NCI-H82 (cell line): ENCODE measurements at regions not wholly inside any gene's neighbourhood (a gene's known extent, or its start where the extent isn't known, plus 50 kb on each side); places are given as distances from the start of the nearest gene placed in this dataset.
A peak's percentile ranks its signal among the peaks of the same experiment; 100 is the strongest.

Experiments
- DNase-seq: peaks from one replicate; lab custom pipeline; 2025; lab: John Stamatoyannopoulos, UW

GRCh38 chr14:101046071-101046470 lies 142.5 kb upstream of the RTL1 start:
- no peak for DNase-seq

- DNase-seq = no peak
Observed at GRCh38 chr14:101047326-101047725, 143.8 kb upstream of the RTL1 start.

- no peak for DNase-seq
Observed at GRCh38 chr14:101048766-101049165, 145.2 kb upstream of the RTL1 start.

GRCh38 chr14:101049511-101049910 lies 146.0 kb upstream of the RTL1 start:
- no peak for DNase-seq

GRCh38 chr14:101049942-101050341 lies 146.4 kb upstream of the RTL1 start:
- no peak for DNase-seq

- no peak for DNase-seq
Observed at GRCh38 chr14:101050901-101051490, 147.5 kb upstream of the RTL1 start.

GRCh38 chr14:101054671-101055070 lies 151.1 kb upstream of the RTL1 start:
- DNase-seq = no peak

- no peak for DNase-seq
Observed at GRCh38 chr14:101055106-101055662, 151.7 kb upstream of the RTL1 start.

- no peak for DNase-seq
Observed at GRCh38 chr14:101055776-101056374, 152.4 kb upstream of the RTL1 start.

GRCh38 chr14:101056446-101056845 lies 152.9 kb upstream of the RTL1 start:
- DNase-seq = no peak

- DNase-seq = no peak
Observed at GRCh38 chr14:101057394-101057793, 153.9 kb upstream of the RTL1 start.

GRCh38 chr14:101058571-101058970 lies 155.0 kb upstream of the RTL1 start:
- DNase-seq = no peak

- no peak for DNase-seq
Observed at GRCh38 chr14:101060171-101060601, 156.7 kb upstream of the RTL1 start.

GRCh38 chr14:101061411-101062064 lies 158.0 kb upstream of the RTL1 start:
- no peak for DNase-seq

- peak; percentile 5 for DNase-seq
Observed at GRCh38 chr14:101062065-101062450, 158.5 kb upstream of the RTL1 start.

GRCh38 chr14:101062601-101063000 lies 159.1 kb upstream of the RTL1 start:
- no peak for DNase-seq

- no peak for DNase-seq
Observed at GRCh38 chr14:101063121-101063520, 159.6 kb upstream of the RTL1 start.

GRCh38 chr14:101064121-101064661 lies 160.7 kb upstream of the RTL1 start:
- no peak for DNase-seq

- DNase-seq = no peak
Observed at GRCh38 chr14:101064718-101065117, 161.2 kb upstream of the RTL1 start.

GRCh38 chr14:101065246-101065645 lies 161.7 kb upstream of the RTL1 start:
- DNase-seq = no peak

- no peak for DNase-seq
Observed at GRCh38 chr14:101065696-101066694, 162.5 kb upstream of the RTL1 start.
